HG03196 (cell line): ENCODE measurements at regions not wholly inside any gene's neighbourhood (a gene's known extent, or its start where the extent isn't known, plus 50 kb on each side); places are given as distances from the start of the nearest gene placed in this dataset.

Source experiments
- ATAC-seq: cut with Tn5 transposase; IDR thresholded peaks from one replicate; pipeline ENCODE4 v1.9.1; 2021; ENCODE audit not compliant: unreplicated experiment

GRCh38 chr11:90913131-90913668 lies 690.4 kb upstream of the CHORDC1 start:
- no peak for ATAC-seq

GRCh38 chr11:90912631-90913030 lies 689.8 kb upstream of the CHORDC1 start:
- no peak for ATAC-seq

GRCh38 chr11:90911192-90911591 lies 688.3 kb upstream of the CHORDC1 start:
- no peak for ATAC-seq

- ATAC-seq: no peak
Measured at GRCh38 chr11:90908074-90908473, 685.2 kb upstream of the CHORDC1 start.

GRCh38 chr11:90895850-90896249 lies 673.0 kb upstream of the CHORDC1 start:
- no peak for ATAC-seq

- no peak for ATAC-seq
Measured at GRCh38 chr11:90890347-90890746, 667.5 kb upstream of the CHORDC1 start.

- ATAC-seq: no peak
Measured at GRCh38 chr11:90884181-90884580, 661.3 kb upstream of the CHORDC1 start.

- no peak for ATAC-seq
Measured at GRCh38 chr11:90874986-90875385, 652.1 kb upstream of the CHORDC1 start.

GRCh38 chr11:90874281-90874680 lies 651.4 kb upstream of the CHORDC1 start:
- no peak for ATAC-seq

GRCh38 chr11:90867416-90867815 lies 644.6 kb upstream of the CHORDC1 start:
- no peak for ATAC-seq

- ATAC-seq: no peak
Measured at GRCh38 chr11:90856790-90857189, 633.9 kb upstream of the CHORDC1 start.

GRCh38 chr11:90855531-90855930 lies 632.7 kb upstream of the CHORDC1 start:
- no peak for ATAC-seq

GRCh38 chr11:90851196-90851595 lies 628.3 kb upstream of the CHORDC1 start:
- ATAC-seq: no peak

- no peak for ATAC-seq
Measured at GRCh38 chr11:90849312-90849711, 626.5 kb upstream of the CHORDC1 start.

GRCh38 chr11:90847268-90847886 lies 624.5 kb upstream of the CHORDC1 start:
- no peak for ATAC-seq

- no peak for ATAC-seq
Measured at GRCh38 chr11:90846628-90847027, 623.8 kb upstream of the CHORDC1 start.

GRCh38 chr11:90845799-90846198 lies 623.0 kb upstream of the CHORDC1 start:
- no peak for ATAC-seq

- no peak for ATAC-seq
Measured at GRCh38 chr11:90845126-90845525, 622.3 kb upstream of the CHORDC1 start.

GRCh38 chr11:90844041-90844440 lies 621.2 kb upstream of the CHORDC1 start:
- ATAC-seq: no peak

- no peak for ATAC-seq
Measured at GRCh38 chr11:90842681-90843080, 619.8 kb upstream of the CHORDC1 start.

- ATAC-seq: no peak
Measured at GRCh38 chr11:90840071-90840470, 617.2 kb upstream of the CHORDC1 start.

GRCh38 chr11:90836031-90836430 lies 613.2 kb upstream of the CHORDC1 start:
- no peak for ATAC-seq

GRCh38 chr11:90823446-90823845 lies 600.6 kb upstream of the CHORDC1 start:
- ATAC-seq: no peak
